SK-N-MC (cell line): ENCODE measurements at regions not wholly inside any gene's neighbourhood (a gene's known extent, or its start where the extent isn't known, plus 50 kb on each side); places are given as distances from the start of the nearest gene placed in this dataset.

Source experiments
- DNase-seq: peaks from one replicate; pipeline ENCODE4 v3.0.0-alpha.2; 2011; ENCODE audit warnings: low read depth, low spot score
- H3K27ac ChIP-seq: fragments of 200-600 bp; sonication (generic); 2 replicates; pipeline ENCODE4 v1.5.1; 2016; ENCODE audit warnings: mixed run types
- H3K36me3 ChIP-seq: fragments of 200-600 bp; sonication (generic); 2 replicates; pipeline ENCODE4 v1.6.1; 2017; ENCODE audit warnings: antibody characterized with exemption, low read length, mixed read lengths; ENCODE audit not compliant: insufficient read depth
- H3K4me3 ChIP-seq: fragments of 200-600 bp; sonication (generic); 2 replicates; pipeline ENCODE4 v1.5.1; 2016
- H3K9ac ChIP-seq: fragments of 200-600 bp; sonication (generic); 2 replicates; pipeline ENCODE4 v1.8.0; 2017; ENCODE audit warnings: mixed run types, mixed read lengths; ENCODE audit not compliant: insufficient read length
- H3K9me3 ChIP-seq: fragments of 200-600 bp; sonication (generic); 2 replicates; pipeline ENCODE4 v1.6.1; 2017; ENCODE audit warnings: low read depth, mild to moderate bottlenecking, antibody characterized with exemption, low read length, moderate library complexity, mixed read lengths
- EZH2 ChIP-seq: fragments of 200-600 bp; sonication (generic); IDR thresholded peaks from one replicate; pipeline ENCODE4 v1.6.1; 2017; ENCODE audit warnings: antibody characterized with exemption
- FOXP2 ChIP-seq: optimal IDR thresholded peaks from 2 replicates; pipeline ENCODE3; 2011; ENCODE audit warnings: mild to moderate bottlenecking, moderate library complexity; ENCODE audit not compliant: insufficient read depth; ENCODE audit errors: extremely low read length, control extremely low read depth
- POLR2AphosphoS5 ChIP-seq: IDR thresholded peaks from 2 replicates; pipeline ENCODE4 v1.6.1; 2012; ENCODE audit warnings: mild to moderate bottlenecking, low read depth, low read length, borderline replicate concordance

DNA sequence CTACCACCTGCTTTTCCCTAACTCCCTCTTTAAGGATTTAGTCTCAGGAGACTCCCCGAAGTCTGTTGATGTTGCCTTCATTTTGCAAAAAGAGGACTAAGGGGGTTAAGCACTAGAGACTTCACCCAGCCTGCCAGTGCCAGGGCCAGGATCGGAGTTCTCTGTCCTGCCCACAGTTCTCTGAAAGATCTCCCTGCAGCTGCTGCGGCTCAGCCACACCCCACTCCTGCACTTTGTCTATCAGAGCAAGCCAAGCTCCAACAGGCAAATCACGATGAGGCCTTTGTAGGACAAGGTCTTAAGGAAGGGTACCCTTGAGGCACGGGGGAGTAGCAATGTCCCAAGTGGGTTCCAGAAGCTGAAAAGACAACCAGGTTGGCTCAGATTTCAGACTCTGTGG lies 148.8 kb upstream of the EGLN3 start:
- Histone ChIP-seq H3K9me3 (no peaks in the 10 kb centered on the region), H3K27ac (no peak overlapping the region), H3K4me3 (no peak overlapping the region), H3K36me3 (no peaks in the 10 kb centered on the region), H3K9ac (no peak overlapping the region)
- TF ChIP-seq FOXP2 (no peak), POLR2AphosphoS5 (no peak), EZH2 (no peak)
- DNase-seq: no peak

DNA sequence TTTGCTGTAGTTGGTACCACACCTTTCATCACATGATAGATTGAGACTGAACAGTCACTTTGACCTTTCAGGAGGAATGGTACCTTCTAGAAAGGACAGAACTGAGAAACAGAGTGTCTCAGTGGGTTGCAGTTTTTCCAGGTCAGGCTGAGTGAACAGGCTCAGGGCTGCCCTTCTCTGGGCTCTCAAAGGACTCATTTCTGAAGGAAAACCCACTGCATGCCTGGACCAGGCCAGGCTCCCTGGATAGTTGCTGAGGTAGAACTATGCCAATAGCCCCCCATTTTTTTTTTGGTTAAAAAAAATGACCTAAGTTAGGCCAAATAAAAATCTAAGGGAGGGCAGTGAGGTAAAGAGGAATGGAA lies 148.1 kb upstream of the EGLN3 start:
- Histone ChIP-seq H3K36me3 (no peaks in the 10 kb centered on the region), H3K9me3 (no peaks in the 10 kb centered on the region), H3K4me3 (no peak overlapping the region), H3K27ac (no peak overlapping the region), H3K9ac (no peak overlapping the region)
- no peak for DNase-seq
- TF ChIP-seq EZH2 (no peak), FOXP2 (no peak), POLR2AphosphoS5 (no peak)

DNA sequence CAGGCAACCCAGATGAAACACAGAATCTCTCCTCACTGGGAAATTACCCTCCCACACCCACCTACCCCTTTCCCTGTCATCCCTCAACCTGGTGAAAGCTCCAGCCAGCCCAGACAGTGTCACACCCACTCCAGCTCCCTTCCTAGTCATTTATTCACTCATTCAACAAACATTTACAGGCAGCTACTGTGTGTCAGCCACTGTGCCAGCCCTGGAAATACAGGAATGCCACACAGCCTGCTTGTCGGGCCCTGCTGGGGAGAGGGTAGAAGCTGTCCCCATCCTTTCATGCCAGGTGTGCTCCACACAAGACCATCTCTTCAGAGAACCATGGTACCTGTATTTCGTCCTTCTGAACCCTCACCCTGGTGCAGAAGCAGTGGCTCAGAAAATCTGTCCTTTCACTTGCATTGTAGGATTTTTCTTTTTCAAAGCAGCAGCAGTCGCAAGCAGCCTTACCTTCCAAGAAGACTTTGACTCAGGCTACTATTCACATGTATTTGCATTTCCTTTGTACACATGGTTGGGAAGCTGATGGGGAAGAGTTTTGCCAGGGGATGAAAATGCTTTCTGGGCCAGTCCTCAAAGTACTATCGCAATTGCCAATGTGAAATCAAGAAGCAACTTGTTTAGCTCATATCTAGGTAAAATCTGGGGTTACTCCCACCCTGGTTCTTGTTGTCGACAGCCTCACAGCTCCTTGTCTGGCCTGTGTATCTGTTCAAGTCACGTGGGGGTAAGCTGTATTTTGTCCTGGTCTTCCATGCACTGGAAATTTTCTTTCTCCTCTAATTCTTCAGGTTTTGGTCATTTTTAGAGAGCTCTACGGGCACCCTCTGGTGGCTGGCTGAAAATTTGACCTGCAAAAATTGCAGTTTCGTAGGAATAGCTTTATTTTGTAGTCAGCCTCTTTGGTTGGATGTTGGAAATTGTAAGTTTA lies 147.4 kb upstream of the EGLN3 start:
- no peaks in the 10 kb centered on the region for H3K36me3 ChIP-seq
- no peak overlapping the region for H3K9ac ChIP-seq
- TF ChIP-seq POLR2AphosphoS5: no peak
- TF ChIP-seq FOXP2: no peak
- TF ChIP-seq EZH2: no peak
- H3K27ac ChIP-seq: no peak overlapping the region
- DNase-seq: no peak
- no peaks in the 10 kb centered on the region for H3K9me3 ChIP-seq
- H3K4me3 ChIP-seq: no peak overlapping the region

DNA sequence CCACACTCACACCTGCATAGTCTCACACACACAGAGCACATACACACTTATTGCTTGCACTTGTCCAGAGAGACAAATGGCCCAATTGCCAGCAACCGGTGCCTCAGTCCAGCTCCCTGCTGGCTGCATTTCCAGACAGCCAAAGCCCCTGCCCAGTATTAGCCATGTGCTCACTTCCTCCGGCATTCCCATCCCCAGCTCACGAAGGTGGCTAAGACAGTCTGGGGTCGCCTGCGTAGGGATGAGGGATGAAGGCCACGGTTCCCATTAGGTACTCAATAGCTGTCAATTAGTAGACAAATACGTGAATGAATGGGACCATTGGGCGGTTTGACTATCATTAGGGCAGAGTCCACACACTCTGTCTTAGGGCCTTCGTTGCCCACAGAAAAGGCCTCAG lies 146.8 kb upstream of the EGLN3 start:
- Histone ChIP-seq H3K27ac (no peak overlapping the region), H3K4me3 (no peak overlapping the region), H3K36me3 (no peaks in the 10 kb centered on the region), H3K9me3 (no peaks in the 10 kb centered on the region), H3K9ac (no peak overlapping the region)
- no peak for DNase-seq
- TF ChIP-seq EZH2: no peak
- no peak for TF ChIP-seq FOXP2
- TF ChIP-seq POLR2AphosphoS5: no peak

DNA sequence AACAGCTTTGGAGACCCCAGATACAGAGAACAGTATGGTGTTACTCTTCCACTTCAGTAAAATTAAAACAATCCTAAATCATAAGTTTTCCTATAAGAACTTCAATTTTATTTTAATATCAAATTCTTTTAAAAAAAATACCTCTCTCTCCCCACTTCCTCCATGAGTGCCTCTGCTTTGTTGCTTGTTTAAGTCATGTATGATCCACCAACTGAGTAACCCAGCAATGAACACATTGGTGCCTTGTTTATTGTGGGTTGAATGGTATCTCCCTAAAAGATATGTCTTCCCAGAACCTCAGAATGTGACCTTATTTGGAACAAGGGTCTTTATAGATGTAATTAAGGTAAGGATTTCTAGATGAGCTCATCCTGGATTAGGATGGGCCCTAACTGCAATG lies 143.5 kb upstream of the EGLN3 start:
- Histone ChIP-seq H3K36me3 (no peaks in the 10 kb centered on the region), H3K9ac (no peak overlapping the region), H3K9me3 (no peaks in the 10 kb centered on the region), H3K4me3 (no peak overlapping the region), H3K27ac (no peak overlapping the region)
- DNase-seq: no peak
- no peak for TF ChIP-seq EZH2
- no peak for TF ChIP-seq FOXP2
- no peak for TF ChIP-seq POLR2AphosphoS5

DNA sequence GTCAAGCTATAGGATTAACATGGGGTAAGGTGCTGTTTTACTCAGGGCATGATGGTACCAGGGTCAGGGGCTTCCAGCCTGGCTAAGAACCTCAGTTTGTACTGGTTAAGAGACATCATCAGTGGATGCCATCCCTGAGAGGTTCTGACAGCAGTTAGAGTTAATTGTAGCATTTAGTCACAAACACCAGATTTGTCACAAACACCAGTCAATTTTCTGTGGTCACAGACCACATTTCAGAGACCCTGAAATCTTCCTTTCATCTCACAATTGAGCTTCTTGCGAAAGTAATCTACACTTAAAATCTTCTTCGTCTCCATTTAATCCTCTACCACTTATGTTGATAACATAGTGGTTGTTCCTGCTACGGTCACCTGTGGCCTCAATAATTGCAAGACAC lies 143.0 kb upstream of the EGLN3 start:
- Histone ChIP-seq H3K27ac (no peak overlapping the region), H3K36me3 (no peaks in the 10 kb centered on the region), H3K9me3 (no peaks in the 10 kb centered on the region), H3K9ac (no peak overlapping the region), H3K4me3 (no peak overlapping the region)
- TF ChIP-seq POLR2AphosphoS5 (no peak), EZH2 (no peak), FOXP2 (no peak)
- no peak for DNase-seq

DNA sequence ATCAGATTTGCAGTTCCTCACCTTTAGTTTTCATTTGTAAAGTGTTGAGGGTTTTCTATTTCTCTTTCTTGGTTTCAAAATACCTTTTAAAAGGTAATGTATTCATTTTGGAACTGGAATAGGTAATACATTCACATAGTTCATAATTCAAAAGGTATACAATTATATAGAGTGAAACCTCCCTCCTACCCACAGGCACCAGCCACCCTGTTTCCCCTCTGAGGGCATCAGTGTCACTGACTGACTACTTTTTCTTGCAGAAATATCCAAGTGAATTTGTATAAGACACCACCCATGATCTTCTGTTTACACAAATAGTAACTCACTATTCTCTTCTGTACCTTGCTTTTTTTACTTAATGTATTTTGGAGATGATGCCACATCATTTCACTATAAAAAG lies 139.6 kb upstream of the EGLN3 start:
- Histone ChIP-seq H3K36me3 (no peaks in the 10 kb centered on the region), H3K27ac (no peak overlapping the region), H3K9me3 (no peaks in the 10 kb centered on the region), H3K4me3 (no peak overlapping the region), H3K9ac (no peak overlapping the region)
- TF ChIP-seq POLR2AphosphoS5: no peak
- no peak for TF ChIP-seq EZH2
- no peak for TF ChIP-seq FOXP2
- DNase-seq: no peak

DNA sequence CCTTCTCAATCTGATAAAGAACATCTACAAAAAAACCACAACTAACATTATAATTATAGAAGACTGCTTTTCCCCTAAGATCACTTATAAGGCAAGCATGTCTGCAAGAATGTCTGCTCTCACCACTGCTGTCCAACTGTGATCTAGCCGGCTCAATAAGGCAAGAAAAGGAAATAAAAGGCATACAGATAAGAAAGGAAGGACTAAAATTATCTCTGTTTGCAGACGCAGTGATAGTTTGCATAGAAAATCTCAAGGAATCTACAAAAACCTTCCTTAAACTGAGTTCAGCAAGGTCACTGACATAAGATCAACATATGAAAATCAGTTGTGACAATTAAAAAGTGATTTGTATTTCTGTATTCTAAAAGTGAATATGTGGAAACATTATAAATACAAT lies 138.0 kb upstream of the EGLN3 start:
- TF ChIP-seq POLR2AphosphoS5 (no peak), EZH2 (no peak), FOXP2 (no peak)
- Histone ChIP-seq H3K27ac (no peak overlapping the region), H3K36me3 (no peaks in the 10 kb centered on the region), H3K9ac (no peak overlapping the region), H3K4me3 (no peak overlapping the region), H3K9me3 (no peaks in the 10 kb centered on the region)
- no peak for DNase-seq

DNA sequence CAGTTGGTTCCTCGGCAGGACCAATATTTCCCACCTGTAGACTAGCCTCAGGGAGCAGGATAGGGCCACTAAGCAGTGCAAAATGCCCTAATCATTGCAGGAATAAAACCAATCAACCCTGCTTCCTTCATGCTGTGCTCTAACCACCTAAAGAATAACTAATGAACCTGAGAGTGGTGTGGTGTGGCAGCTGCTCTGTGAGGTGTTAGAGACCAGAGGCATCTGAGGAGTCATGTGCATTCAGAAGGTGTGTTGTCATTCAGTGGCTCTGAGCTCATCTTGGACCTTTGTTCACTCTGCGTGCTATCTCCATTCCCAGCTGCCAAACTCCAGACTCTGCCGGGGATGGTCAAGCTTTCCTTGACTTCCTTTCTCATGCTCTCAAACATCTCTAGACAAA lies 136.7 kb upstream of the EGLN3 start:
- H3K9me3 ChIP-seq: no peaks in the 10 kb centered on the region
- no peak overlapping the region for H3K4me3 ChIP-seq
- H3K36me3 ChIP-seq: no peaks in the 10 kb centered on the region
- DNase-seq: no peak
- no peak overlapping the region for H3K27ac ChIP-seq
- H3K9ac ChIP-seq: no peak overlapping the region
- no peak for TF ChIP-seq EZH2
- no peak for TF ChIP-seq POLR2AphosphoS5
- TF ChIP-seq FOXP2: no peak
